HEK293 (cell line): ENCODE measurements at regions not wholly inside any gene's neighbourhood (a gene's known extent, or its start where the extent isn't known, plus 50 kb on each side); places are given as distances from the start of the nearest gene placed in this dataset.

ENCODE experiments used
- CTCF ChIP-seq: fragments of 450-650 bp; formaldehyde crosslinking; IDR thresholded peaks from 2 replicates; pipeline ENCODE4 v1.5.1; 2016; ENCODE audit warnings: missing biosample characterization, missing genetic modification characterization
- GLIS1 ChIP-seq: fragments of 450-650 bp; formaldehyde crosslinking; IDR thresholded peaks from 2 replicates; pipeline ENCODE4 v1.5.1; 2016; ENCODE audit warnings: missing biosample characterization, missing genetic modification characterization
- PRDM6 ChIP-seq: fragments of 450-650 bp; formaldehyde crosslinking; IDR thresholded peaks from 2 replicates; pipeline ENCODE4 v1.5.1; 2017; ENCODE audit warnings: missing biosample characterization, missing genetic modification characterization
- ZNF274 ChIP-seq, 2 experiments: fragments of 200-500 bp in 1 of 2; fragments of 450-650 bp in 1 of 2; sonication (Bioruptor generic) in 1 of 2; formaldehyde crosslinking in 1 of 2; IDR thresholded peaks; 2 replicates each; pipeline versions ENCODE4 v1.5.1 to v1.6.1; 2014 to 2016; ENCODE audit warnings: borderline replicate concordance in 1 of 2, inconsistent platforms in 1 of 2, low read length in 1 of 2, missing biosample characterization in 1 of 2, missing genetic modification characterization in 1 of 2
- ZNF324 ChIP-seq: fragments of 450-650 bp; formaldehyde crosslinking; IDR thresholded peaks from 2 replicates; pipeline ENCODE4 v1.5.1; 2016; ENCODE audit warnings: missing biosample characterization, missing genetic modification characterization
- ZNF473 ChIP-seq: fragments of 450-650 bp; formaldehyde crosslinking; IDR thresholded peaks from 2 replicates; pipeline ENCODE4 v1.5.1; 2017; ENCODE audit warnings: missing biosample characterization, missing genetic modification characterization
- ZNF624 ChIP-seq: fragments of 450-650 bp; formaldehyde crosslinking; IDR thresholded peaks from 2 replicates; pipeline ENCODE4 v1.5.1; 2017; ENCODE audit warnings: missing biosample characterization, missing genetic modification characterization
- ZNF776 ChIP-seq: fragments of 450-650 bp; formaldehyde crosslinking; IDR thresholded peaks from 2 replicates; pipeline ENCODE4 v1.5.0; 2017; ENCODE audit warnings: missing biosample characterization, missing genetic modification characterization, borderline replicate concordance
- TF ChIP-seq, protein P1 (sequence below): fragments of 450-650 bp; formaldehyde crosslinking; IDR thresholded peaks from 2 replicates; pipeline ENCODE4 v1.5.1; 2016; ENCODE audit warnings: missing biosample characterization, missing genetic modification characterization

DNA sequence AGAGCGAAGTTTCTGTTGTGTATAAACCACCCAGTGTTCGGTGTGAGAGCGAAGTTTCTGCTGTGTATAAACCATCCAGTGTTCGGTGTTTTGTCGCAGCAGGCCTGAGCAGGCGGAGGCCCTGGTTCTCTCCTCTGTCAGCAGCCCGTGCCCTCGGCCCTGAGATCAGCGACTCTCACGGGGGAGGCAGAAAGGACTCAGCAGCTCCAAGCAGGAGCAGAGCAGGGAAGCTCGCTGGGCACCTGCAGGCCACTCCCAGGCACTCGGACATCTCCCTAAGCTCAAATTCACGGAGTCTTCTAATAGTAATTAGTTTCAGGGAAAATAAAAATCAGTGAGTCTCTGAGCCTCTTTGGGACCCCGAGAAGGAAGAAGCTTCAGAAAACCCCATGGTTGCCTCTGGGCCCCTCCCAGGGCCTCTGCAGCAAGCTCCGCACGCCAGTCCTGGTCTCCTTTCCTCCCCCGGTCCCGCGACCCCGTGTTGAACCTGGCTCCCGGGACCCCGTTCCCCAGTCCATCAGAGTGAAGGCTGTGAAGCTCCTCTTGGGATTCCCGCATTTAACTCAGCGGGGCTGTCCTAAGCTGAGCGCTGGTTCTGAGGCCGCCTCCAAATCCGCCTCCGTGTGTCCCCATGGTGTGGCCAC lies 81.9 kb upstream of the ADAMTS2 start:
- TF ChIP-seq, protein P1, sequence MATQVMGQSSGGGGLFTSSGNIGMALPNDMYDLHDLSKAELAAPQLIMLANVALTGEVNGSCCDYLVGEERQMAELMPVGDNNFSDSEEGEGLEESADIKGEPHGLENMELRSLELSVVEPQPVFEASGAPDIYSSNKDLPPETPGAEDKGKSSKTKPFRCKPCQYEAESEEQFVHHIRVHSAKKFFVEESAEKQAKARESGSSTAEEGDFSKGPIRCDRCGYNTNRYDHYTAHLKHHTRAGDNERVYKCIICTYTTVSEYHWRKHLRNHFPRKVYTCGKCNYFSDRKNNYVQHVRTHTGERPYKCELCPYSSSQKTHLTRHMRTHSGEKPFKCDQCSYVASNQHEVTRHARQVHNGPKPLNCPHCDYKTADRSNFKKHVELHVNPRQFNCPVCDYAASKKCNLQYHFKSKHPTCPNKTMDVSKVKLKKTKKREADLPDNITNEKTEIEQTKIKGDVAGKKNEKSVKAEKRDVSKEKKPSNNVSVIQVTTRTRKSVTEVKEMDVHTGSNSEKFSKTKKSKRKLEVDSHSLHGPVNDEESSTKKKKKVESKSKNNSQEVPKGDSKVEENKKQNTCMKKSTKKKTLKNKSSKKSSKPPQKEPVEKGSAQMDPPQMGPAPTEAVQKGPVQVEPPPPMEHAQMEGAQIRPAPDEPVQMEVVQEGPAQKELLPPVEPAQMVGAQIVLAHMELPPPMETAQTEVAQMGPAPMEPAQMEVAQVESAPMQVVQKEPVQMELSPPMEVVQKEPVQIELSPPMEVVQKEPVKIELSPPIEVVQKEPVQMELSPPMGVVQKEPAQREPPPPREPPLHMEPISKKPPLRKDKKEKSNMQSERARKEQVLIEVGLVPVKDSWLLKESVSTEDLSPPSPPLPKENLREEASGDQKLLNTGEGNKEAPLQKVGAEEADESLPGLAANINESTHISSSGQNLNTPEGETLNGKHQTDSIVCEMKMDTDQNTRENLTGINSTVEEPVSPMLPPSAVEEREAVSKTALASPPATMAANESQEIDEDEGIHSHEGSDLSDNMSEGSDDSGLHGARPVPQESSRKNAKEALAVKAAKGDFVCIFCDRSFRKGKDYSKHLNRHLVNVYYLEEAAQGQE (tag by site-specific recombination), result no peak
- TF ChIP-seq ZNF776 (tag by site-specific recombination), result no peak
- TF ChIP-seq CTCF (tag by site-specific recombination), result no peak
- no peak for TF ChIP-seq ZNF324
- no peak for TF ChIP-seq GLIS1
- no peak for TF ChIP-seq PRDM6
- no peak for TF ChIP-seq ZNF473 (tag by site-specific recombination)
- no peak for TF ChIP-seq ZNF274 (IDR thresholded peaks at IDR 0.05; ENCODE audit: low read length)
- no peak for TF ChIP-seq ZNF274 (tag by site-specific recombination; IDR thresholded peaks at IDR 0.05; ENCODE audit: borderline replicate concordance)
- TF ChIP-seq ZNF624 (tag by site-specific recombination), result no peak
